Heart right ventricle (tissue), 16 donors: ENCODE measurements at regions not wholly inside any gene's neighbourhood (a gene's known extent, or its start where the extent isn't known, plus 50 kb on each side); places are given as distances from the start of the nearest gene placed in this dataset.

Experiments
- ATAC-seq, 8 donors: fragments of 200-7000 bp; cut with Tn5 transposase; one replicate each; pipeline ENCODE4 v1.9.1; 2020; ENCODE audit warnings: mild to moderate bottlenecking in 8 of 8, moderate library complexity in 8 of 8, moderate number of reproducible peaks in 1 of 8
- DNase-seq, 2 donors: peaks; one replicate each; pipeline ENCODE4 v3.0.0-alpha.2; 2020
- H3K27ac ChIP-seq, 10 donors: fragments of 200-600 bp; sonication (generic) in 2 of 10; one replicate each; pipeline versions ENCODE4 v1.5.0 to v1.8.0; 2020 to 2022; ENCODE audit warnings: mild to moderate bottlenecking in 3 of 10
- H3K27me3 ChIP-seq, 7 donors: fragments of 200-600 bp; one replicate each; pipeline ENCODE4 v1.8.0; 2021 to 2022; ENCODE audit warnings: mild to moderate bottlenecking in 2 of 7
- H3K36me3 ChIP-seq, 9 donors: fragments of 200-600 bp; sonication (generic) in 1 of 9; one replicate each; pipeline versions ENCODE4 v1.5.0 to v1.8.0; 2020 to 2022; ENCODE audit warnings: mild to moderate bottlenecking in 2 of 9
- H3K4me1 ChIP-seq, 9 donors: fragments of 200-600 bp; sonication (generic) in 1 of 9; one replicate each; pipeline versions ENCODE4 v1.5.0 to v1.8.0; 2020 to 2022; ENCODE audit warnings: mild to moderate bottlenecking in 4 of 9
- H3K4me3 ChIP-seq, 10 donors: fragments of 200-600 bp; sonication (generic) in 2 of 10; one replicate each; pipeline versions ENCODE4 v1.5.0 to v1.8.0; 2020 to 2022; ENCODE audit warnings: mild to moderate bottlenecking in 7 of 10, moderate library complexity in 2 of 10
- H3K9me3 ChIP-seq, 11 donors: fragments of 200-600 bp in 10 of 11; sonication (generic) in 2 of 11; one replicate each; pipeline versions ENCODE4 v1.5.0 to v1.8.0; 2013 to 2022; ENCODE audit warnings: mild to moderate bottlenecking in 2 of 11, control low read depth in 1 of 11, moderate library complexity in 1 of 11
- CTCF ChIP-seq, 9 donors: fragments of 200-600 bp; sonication (generic) in 2 of 9; IDR thresholded peaks; one replicate each; pipeline versions ENCODE4 v1.5.0 to v1.8.0; 2021 to 2022; ENCODE audit warnings: antibody characterized with exemption in 9 of 9, mild to moderate bottlenecking in 5 of 9, moderate library complexity in 1 of 9
- WGBS, 2 donors: extraction: QIAGEN DNeasy Blood & Tissue Kit; methylation state at CpG; one replicate each; pipeline ENCODE4 v1.1.7; 2013; ENCODE audit warnings: inconsistent platforms in 1 of 2; 5-methylcytosine and 5-hydroxymethylcytosine counted together
- intact Hi-C, 10 donors: fragments of 100-400 bp; cut with DNase I; formaldehyde crosslinking; loops; one replicate each; pipeline versions ENCODE4 v1.11.1 to v1.14.2; 2022
- donor health status: Arrhythmogenic right ventricular cardiomyopathy.
- donor health status: ischemic (EF 13 %, LVEDD 7.1; RV severe dilation, severe dysfunction).
- donor health status: healthy with polysubstance abuse.
- donor health status: DM: no; HTN: yes; CAD: no.
- donor health status: DM: no; HTN: no; CAD: no.
- donor health status: ischemic (EF 25% LVEDD 6.9; RV normal size, moderate dysfunction).
- donor health status: ischemic (EF 25% LVEDD 5.7; RV mildly dilated, moderate dysfunction).
- donor health status: healthy.
- donor health status: DM: yes; HTN: yes; CAD: no.
- donor health status: Ischemic cardiomyopathy.
- donor health status: ischemic (EF 35%, LVEDD 5.7; RV mildly dilated, moderate dysfunction).
- donor health status: nonischemic (EF 11% LVEDD 7.7; RV severe dilation, severe dysfunction).
- donor health status: DM: yes; HTN: yes; CAD: no.
- donor health status: PGD.
- donor health status: ischemic (EF 29% LVEDD 5.4; RV normal size, mild dysfunction).
- donor health status: nonischemic (EF 23%, LVEDD 6.1; RV moderate dilation, normal function).

- Histone ChIP-seq H3K36me3 (no peaks in the 10 kb centered on the region), H3K27ac (no peak overlapping the region), H3K27me3 (peaks cover 0 to 6% (median 0%) of the 10 kb centered on the region in 7 donors), H3K4me1 (peaks cover 0 to 7% (median 0%) of the 10 kb centered on the region in 9 donors), H3K9me3 (no peaks in the 10 kb centered on the region), H3K4me3 (no peak overlapping the region)
- intact Hi-C loops: no loop called here
- no peak for ATAC-seq
- 15 to 45% methylated on average over 2 of the region's 2 CpGs for WGBS, 2 donors
- no peak for TF ChIP-seq CTCF (IDR thresholded peaks at IDR 0.05)
- DNase-seq: no peak
These were observed 350.3 kb downstream of the GPAM start for GRCh38 chr10:111833251-111833650.

GRCh38 chr10:111835574-111835973, 348.0 kb downstream of the GPAM start:
- H3K27me3 ChIP-seq: peaks cover 0 to 6% (median 0%) of the 10 kb centered on the region in 7 donors
- intact Hi-C loops: no loop called here

GRCh38 chr10:111836064-111836463, 347.5 kb downstream of the GPAM start:
- Histone ChIP-seq H3K27me3 (peaks cover 0 to 6% (median 0%) of the 10 kb centered on the region in 7 donors), H3K9me3 (no peaks in the 10 kb centered on the region), H3K27ac (no peak overlapping the region), H3K4me1 (peaks cover 0 to 7% (median 0%) of the 10 kb centered on the region in 9 donors), H3K36me3 (no peaks in the 10 kb centered on the region), H3K4me3 (no peak overlapping the region)
- no peak for TF ChIP-seq CTCF (IDR thresholded peaks at IDR 0.05)
- DNase-seq (no peak), ATAC-seq (no peak)
- intact Hi-C loops: no loop called here
- 48 to 58% methylated on average over 1 of the region's 1 CpG for WGBS, 2 donors

More at GRCh38 chr10:111835574-111835973, 348.0 kb downstream of the GPAM start:
- Histone ChIP-seq H3K36me3 (no peaks in the 10 kb centered on the region), H3K4me3 (no peak overlapping the region), H3K4me1 (peaks cover 0 to 7% (median 0%) of the 10 kb centered on the region in 9 donors), H3K9me3 (no peaks in the 10 kb centered on the region), H3K27ac (no peak overlapping the region)
- TF ChIP-seq CTCF (IDR thresholded peaks at IDR 0.05): no peak
- DNase-seq (no peak), ATAC-seq (peak in 2 of 8 donors; percentile 31 to 38)
- 19 to 29% methylated on average over 8 of the region's 8 CpGs for WGBS, 2 donors

GRCh38 chr10:111836571-111836970, 347.0 kb downstream of the GPAM start:
- Histone ChIP-seq H3K9me3 (no peaks in the 10 kb centered on the region), H3K27ac (no peak overlapping the region), H3K36me3 (no peaks in the 10 kb centered on the region), H3K4me1 (peaks cover 0 to 7% (median 0%) of the 10 kb centered on the region in 9 donors), H3K27me3 (peaks cover 0 to 6% (median 0%) of the 10 kb centered on the region in 7 donors), H3K4me3 (no peak overlapping the region)
- WGBS, 2 donors: 27 to 48% methylated on average over 2 of the region's 2 CpGs
- DNase-seq: no peak
- intact Hi-C loops: no loop called here
- no peak for ATAC-seq
- no peak for TF ChIP-seq CTCF (IDR thresholded peaks at IDR 0.05)
